Caco-2 (cell line): ENCODE measurements at regions not wholly inside any gene's neighbourhood (a gene's known extent, or its start where the extent isn't known, plus 50 kb on each side); places are given as distances from the start of the nearest gene placed in this dataset.

ENCODE experiments used
- BruUV-seq: library from RNA; stranded (reverse); fragments of 400-500 nt; replicated peaks from 2 replicates; lab custom pipeline; 2021; lab: Mats Ljungman, UMichigan
- CTCF ChIA-PET: fragments of 300-600 bp; sonication (Branson Sonifier 250); formaldehyde crosslinking; loops from one replicate; lab custom pipeline; 2022; ENCODE audit warnings: antibody characterized with exemption; lab: Charles Lee
- POLR2A ChIA-PET: fragments of 300-600 bp; sonication (Branson Sonifier 250); formaldehyde crosslinking; loops from one replicate; lab custom pipeline; 2022; ENCODE audit warnings: antibody characterized with exemption; lab: Charles Lee
- DNase-seq, 2 experiments: peaks; one replicate each; pipeline versions ENCODE4 v3.0.0 to v3.0.0-alpha.2; 2020 to 2022
- H3K27me3 ChIP-seq: replicated peaks from 2 replicates; pipeline ENCODE4 v1.6.0; 2011; ENCODE audit warnings: low read length; ENCODE audit not compliant: control insufficient read depth, insufficient read depth
- H3K36me3 ChIP-seq: 2 replicates; pipeline ENCODE4 v1.5.1; 2011; ENCODE audit warnings: low read length; ENCODE audit not compliant: control insufficient read depth, insufficient read depth
- H3K4me1 ChIP-seq: fragments of 250-450 bp; sonication (Bioruptor Pico); 2 replicates; pipeline ENCODE4 v1.5.1; 2020; ENCODE audit warnings: mild to moderate bottlenecking
- H3K4me3 ChIP-seq: 2 replicates; pipeline ENCODE4 v1.5.1; 2011; ENCODE audit warnings: low read depth, mild to moderate bottlenecking, control low read depth, low read length
- H3K9me3 ChIP-seq: fragments of 250-450 bp; sonication (Bioruptor Pico); 2 replicates; pipeline ENCODE4 v1.5.1; 2020; ENCODE audit warnings: mild to moderate bottlenecking, moderate library complexity
- H3K27ac Mint-ChIP-seq: one replicate; pipeline ENCODE4 v1.8.0; 2022; ENCODE audit warnings: mixed read lengths; ENCODE audit not compliant: unreplicated experiment
- H3K27me3 Mint-ChIP-seq: one replicate; pipeline ENCODE4 v1.8.0; 2022; ENCODE audit warnings: mixed read lengths; ENCODE audit not compliant: insufficient read depth, unreplicated experiment
- H3K36me3 Mint-ChIP-seq: one replicate; pipeline ENCODE4 v1.8.0; 2022; ENCODE audit warnings: mild to moderate bottlenecking, mixed read lengths; ENCODE audit not compliant: insufficient read depth, unreplicated experiment
- H3K4me1 Mint-ChIP-seq: one replicate; pipeline ENCODE4 v1.8.0; 2022; ENCODE audit warnings: low read depth, mixed read lengths; ENCODE audit not compliant: unreplicated experiment
- H3K4me3 Mint-ChIP-seq: one replicate; pipeline ENCODE4 v1.8.0; 2022; ENCODE audit warnings: mild to moderate bottlenecking, moderate library complexity, mixed read lengths; ENCODE audit not compliant: unreplicated experiment
- H3K9me3 Mint-ChIP-seq: one replicate; pipeline ENCODE4 v1.8.0; 2022; ENCODE audit warnings: mixed read lengths; ENCODE audit not compliant: unreplicated experiment
- intact Hi-C: fragments of 100-400 bp; cut with micrococcal nuclease; formaldehyde crosslinking; loops from one replicate; pipeline ENCODE4 v1.10.0; 2022; ENCODE audit not compliant: unreplicated experiment
- TF ChIP-seq, protein P1 (sequence below), 2 experiments: fragments of 200-600 bp in 1 of 2; IDR thresholded peaks; 1 replicate in 1 of 2; 2 replicates in 1 of 2; pipeline versions ENCODE4 v1.5.1 to v1.8.0; 2011 to 2022; ENCODE audit warnings: antibody characterized with exemption in 1 of 2, control low read depth in 1 of 2, inconsistent platforms in 1 of 2, low read depth in 1 of 2, low read length in 1 of 2, mild to moderate bottlenecking in 1 of 2, moderate library complexity in 1 of 2; ENCODE audit not compliant: insufficient read depth in 1 of 2, severe bottlenecking in 1 of 2, unreplicated experiment in 1 of 2

DNA sequence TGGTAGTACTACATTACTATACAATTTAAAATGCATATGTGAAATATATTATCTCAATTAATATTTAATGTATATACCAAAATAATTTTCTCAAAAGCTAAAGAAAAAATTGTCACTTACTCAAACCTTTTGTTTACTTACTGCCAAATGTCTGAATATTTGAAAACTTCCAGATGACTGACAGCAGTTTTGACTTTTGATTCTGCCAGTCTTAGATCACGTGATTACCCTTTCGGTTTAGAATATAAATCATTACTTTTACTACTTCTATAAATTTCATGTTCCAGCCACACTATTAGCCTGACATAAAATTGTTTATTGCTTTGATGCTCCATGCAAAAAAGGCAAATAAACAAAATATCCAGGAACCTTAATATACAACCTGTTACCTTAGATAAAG, 680.7 kb upstream of the ID4 start:
- Histone ChIP-seq H3K4me1 (no peaks in the 10 kb centered on the region), H3K27me3 (no peaks in the 10 kb centered on the region), H3K9me3 (no peaks in the 10 kb centered on the region), H3K4me3 (no peak overlapping the region), H3K36me3 (no peaks in the 10 kb centered on the region)
- Mint-ChIP-seq H3K4me3 (no peak overlapping the region), H3K27me3 (peaks cover 3% of the 10 kb centered on the region), H3K36me3 (no peaks in the 10 kb centered on the region), H3K4me1 (no peaks in the 10 kb centered on the region), H3K27ac (no peak overlapping the region), H3K9me3 (no peaks in the 10 kb centered on the region)
- BruUV-seq: no TSS peak
- intact Hi-C loops: no loop called here
- CTCF ChIA-PET: no interaction called here
- POLR2A ChIA-PET: no interaction called here
- no peak for DNase-seq
- TF ChIP-seq, protein P1, sequence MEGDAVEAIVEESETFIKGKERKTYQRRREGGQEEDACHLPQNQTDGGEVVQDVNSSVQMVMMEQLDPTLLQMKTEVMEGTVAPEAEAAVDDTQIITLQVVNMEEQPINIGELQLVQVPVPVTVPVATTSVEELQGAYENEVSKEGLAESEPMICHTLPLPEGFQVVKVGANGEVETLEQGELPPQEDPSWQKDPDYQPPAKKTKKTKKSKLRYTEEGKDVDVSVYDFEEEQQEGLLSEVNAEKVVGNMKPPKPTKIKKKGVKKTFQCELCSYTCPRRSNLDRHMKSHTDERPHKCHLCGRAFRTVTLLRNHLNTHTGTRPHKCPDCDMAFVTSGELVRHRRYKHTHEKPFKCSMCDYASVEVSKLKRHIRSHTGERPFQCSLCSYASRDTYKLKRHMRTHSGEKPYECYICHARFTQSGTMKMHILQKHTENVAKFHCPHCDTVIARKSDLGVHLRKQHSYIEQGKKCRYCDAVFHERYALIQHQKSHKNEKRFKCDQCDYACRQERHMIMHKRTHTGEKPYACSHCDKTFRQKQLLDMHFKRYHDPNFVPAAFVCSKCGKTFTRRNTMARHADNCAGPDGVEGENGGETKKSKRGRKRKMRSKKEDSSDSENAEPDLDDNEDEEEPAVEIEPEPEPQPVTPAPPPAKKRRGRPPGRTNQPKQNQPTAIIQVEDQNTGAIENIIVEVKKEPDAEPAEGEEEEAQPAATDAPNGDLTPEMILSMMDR (IDR thresholded peaks at IDR 0.05; ENCODE audit: insufficient read depth in 1 of 2, low read depth in 1 of 2, low read length in 1 of 2, severe bottlenecking in 1 of 2, unreplicated experiment in 1 of 2): no peak

DNA sequence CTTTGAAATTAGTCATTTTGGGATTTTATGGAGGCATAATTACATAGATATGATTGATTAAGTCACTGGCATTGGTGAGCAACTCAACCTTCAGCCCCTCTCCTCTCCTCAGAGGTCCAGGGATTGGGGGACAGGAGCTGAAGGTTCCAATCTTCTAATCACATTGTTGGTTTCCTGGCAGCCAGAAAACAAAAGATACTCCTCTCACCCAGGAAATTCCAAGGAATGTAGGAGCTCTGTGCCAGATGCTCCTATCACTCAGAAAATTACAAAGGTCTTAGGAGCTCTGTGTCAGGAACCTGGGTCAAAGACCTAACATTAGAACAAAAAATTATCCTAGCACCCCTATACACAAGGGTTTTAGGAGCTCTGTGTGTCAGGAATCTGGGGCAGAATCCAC, 679.7 kb upstream of the ID4 start:
- Histone ChIP-seq H3K9me3 (no peaks in the 10 kb centered on the region), H3K36me3 (no peaks in the 10 kb centered on the region), H3K27me3 (no peaks in the 10 kb centered on the region), H3K4me3 (no peak overlapping the region), H3K4me1 (no peaks in the 10 kb centered on the region)
- POLR2A ChIA-PET: no interaction called here
- Mint-ChIP-seq H3K36me3 (no peaks in the 10 kb centered on the region), H3K27me3 (no peaks in the 10 kb centered on the region), H3K4me3 (no peak overlapping the region), H3K4me1 (no peaks in the 10 kb centered on the region), H3K9me3 (no peaks in the 10 kb centered on the region), H3K27ac (no peak overlapping the region)
- intact Hi-C loops: no loop called here
- TF ChIP-seq, protein P1 (IDR thresholded peaks at IDR 0.05; ENCODE audit: insufficient read depth in 1 of 2, low read depth in 1 of 2, low read length in 1 of 2, severe bottlenecking in 1 of 2, unreplicated experiment in 1 of 2): no peak
- DNase-seq: no peak
- BruUV-seq: no TSS peak
- CTCF ChIA-PET: no interaction called here

DNA sequence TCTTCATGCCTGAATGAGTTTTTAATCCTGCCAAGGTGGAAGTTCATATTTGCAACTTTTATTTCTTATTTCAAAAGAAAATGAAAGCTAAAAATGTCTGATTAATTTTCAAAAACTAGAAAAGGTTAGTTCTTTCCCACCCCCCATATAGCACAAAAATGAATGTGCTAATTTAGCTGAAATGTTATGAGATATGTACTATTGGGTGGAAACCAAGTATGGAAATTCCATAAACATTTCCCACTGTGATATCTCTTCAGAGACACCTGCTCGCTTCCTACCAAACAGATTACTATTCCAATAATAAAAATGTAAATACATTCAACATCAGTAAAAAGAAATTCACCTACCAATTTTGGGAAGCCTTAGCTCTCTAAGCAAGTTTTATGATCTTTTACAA, 678.6 kb upstream of the ID4 start:
- H3K4me1 Mint-ChIP-seq: no peaks in the 10 kb centered on the region
- Histone ChIP-seq H3K36me3 (no peaks in the 10 kb centered on the region), H3K4me3 (no peak overlapping the region), H3K27me3 (no peaks in the 10 kb centered on the region), H3K4me1 (no peaks in the 10 kb centered on the region), H3K9me3 (no peaks in the 10 kb centered on the region)
- no peaks in the 10 kb centered on the region for H3K27me3 Mint-ChIP-seq
- ChIA-PET CTCF (no interaction called here), POLR2A (no interaction called here)
- no TSS peak for BruUV-seq
- H3K27ac Mint-ChIP-seq: no peak overlapping the region
- DNase-seq: no peak
- no peak overlapping the region for H3K4me3 Mint-ChIP-seq
- H3K9me3 Mint-ChIP-seq: no peaks in the 10 kb centered on the region
- intact Hi-C loops: no loop called here
- TF ChIP-seq, protein P1 (IDR thresholded peaks at IDR 0.05; ENCODE audit: insufficient read depth in 1 of 2, low read depth in 1 of 2, low read length in 1 of 2, severe bottlenecking in 1 of 2, unreplicated experiment in 1 of 2): no peak
- H3K36me3 Mint-ChIP-seq: no peaks in the 10 kb centered on the region
